HFF-Myc (cell line): ENCODE measurements at regions not wholly inside any gene's neighbourhood (a gene's known extent, or its start where the extent isn't known, plus 50 kb on each side); places are given as distances from the start of the nearest gene placed in this dataset.

Source experiments
- DNase-seq: peaks from one replicate; pipeline ENCODE4 v3.0.0-alpha.2; 2011; ENCODE audit warnings: low read depth; ENCODE audit errors: extremely low read depth
- H3K4me3 ChIP-seq: replicated peaks from 2 replicates; pipeline ENCODE4 v1.5.1; 2011; ENCODE audit warnings: low read depth, mild to moderate bottlenecking, control low read depth, low read length
- CTCF ChIP-seq: IDR thresholded peaks from 2 replicates; pipeline ENCODE4 v1.5.1; 2012; ENCODE audit warnings: mild to moderate bottlenecking, low read depth, low read length, control low read depth; ENCODE audit errors: missing control alignments

- DNase-seq: no peak
- no peak overlapping the region for H3K4me3 ChIP-seq
- TF ChIP-seq CTCF: no peak
These were observed 182.2 kb upstream of the ATP5MC3 start for GRCh38 chr2:175363699-175364098.

- TF ChIP-seq CTCF: no peak
- DNase-seq: no peak
These were observed 180.8 kb upstream of the ATP5MC3 start for GRCh38 chr2:175362331-175362730.

GRCh38 chr2:175359710-175360109 is 178.2 kb upstream of the ATP5MC3 start:
- TF ChIP-seq CTCF: no peak

More at GRCh38 chr2:175362331-175362730, 180.8 kb upstream of the ATP5MC3 start:
- H3K4me3 ChIP-seq: no peak overlapping the region

GRCh38 chr2:175356901-175357300 is 175.4 kb upstream of the ATP5MC3 start:
- DNase-seq: no peak
- no peak for TF ChIP-seq CTCF

More at GRCh38 chr2:175359710-175360109, 178.2 kb upstream of the ATP5MC3 start:
- DNase-seq: no peak
- no peak overlapping the region for H3K4me3 ChIP-seq

GRCh38 chr2:175355246-175355645 is 173.7 kb upstream of the ATP5MC3 start:
- H3K4me3 ChIP-seq: no peak overlapping the region
- DNase-seq: no peak
- TF ChIP-seq CTCF: no peak

More at GRCh38 chr2:175356901-175357300, 175.4 kb upstream of the ATP5MC3 start:
- no peak overlapping the region for H3K4me3 ChIP-seq

GRCh38 chr2:175353275-175353674 is 171.8 kb upstream of the ATP5MC3 start:
- no peak for TF ChIP-seq CTCF
- H3K4me3 ChIP-seq: no peak overlapping the region
- DNase-seq: no peak

GRCh38 chr2:175351512-175351911 is 170.0 kb upstream of the ATP5MC3 start:
- no peak for TF ChIP-seq CTCF
- H3K4me3 ChIP-seq: no peak overlapping the region
- DNase-seq: no peak
